HCT116 (cell line): ENCODE measurements at regions not wholly inside any gene's neighbourhood (a gene's known extent, or its start where the extent isn't known, plus 50 kb on each side); places are given as distances from the start of the nearest gene placed in this dataset.

ENCODE experiments used
- CTCF ChIP-seq, 3 experiments: fragments of 200-600 bp in 1 of 3; sonication (generic) in 1 of 3; IDR thresholded peaks in 2 of 3; conservative IDR thresholded peaks in 1 of 3; 2 replicates each; pipeline ENCODE4 v1.5.1; 2012 to 2017; ENCODE audit warnings: low read depth in 2 of 3, low read length in 2 of 3, antibody characterized with exemption in 1 of 3, borderline replicate concordance in 1 of 3, control low read depth in 1 of 3, mild to moderate bottlenecking in 1 of 3, mixed read lengths in 1 of 3, mixed run types in 1 of 3, moderate library complexity in 1 of 3; ENCODE audit not compliant: insufficient read depth in 1 of 3
- EGR1 ChIP-seq: IDR thresholded peaks from 2 replicates; pipeline ENCODE4 v1.6.1; 2012; ENCODE audit warnings: low read depth
- EZH2 ChIP-seq: fragments of 200-600 bp; sonication (generic); IDR thresholded peaks from 2 replicates; pipeline ENCODE4 v1.6.1; 2017; ENCODE audit warnings: antibody characterized with exemption, mixed run types
- EZH2phosphoT487 ChIP-seq: fragments of 200-600 bp; IDR thresholded peaks from 2 replicates; pipeline ENCODE4 v1.6.1; 2018; ENCODE audit warnings: antibody characterized with exemption, borderline replicate concordance
- JUND ChIP-seq: IDR thresholded peaks from 2 replicates; pipeline ENCODE4 v1.6.1; 2012
- POLR2A ChIP-seq: IDR thresholded peaks from 2 replicates; pipeline ENCODE4 v1.7.0; 2011; ENCODE audit warnings: borderline replicate concordance; ENCODE audit not compliant: insufficient read depth, insufficient read length; ENCODE audit errors: extremely low read depth
- POLR2AphosphoS5 ChIP-seq: IDR thresholded peaks from 2 replicates; pipeline ENCODE4 v1.6.1; 2011; ENCODE audit warnings: mild to moderate bottlenecking, low read depth, low read length, moderate library complexity
- RAD21 ChIP-seq: IDR thresholded peaks from 2 replicates; pipeline ENCODE4 v1.6.1; 2012; ENCODE audit warnings: low read depth, mild to moderate bottlenecking
- REST ChIP-seq: IDR thresholded peaks from 2 replicates; pipeline ENCODE4 v1.6.1; 2012; ENCODE audit warnings: low read depth
- SIN3A ChIP-seq: IDR thresholded peaks from 2 replicates; pipeline ENCODE4 v1.6.1; 2012; ENCODE audit warnings: low read depth
- TCF7L2 ChIP-seq: IDR thresholded peaks from 2 replicates; pipeline ENCODE4 v1.7.0; 2011; ENCODE audit warnings: borderline replicate concordance, inconsistent platforms; ENCODE audit not compliant: insufficient read depth, insufficient read length; ENCODE audit errors: extremely low read depth
- YY1 ChIP-seq: IDR thresholded peaks from 2 replicates; pipeline ENCODE4 v1.6.1; 2011; ENCODE audit warnings: low read length, low read depth, moderate library complexity, mild to moderate bottlenecking; ENCODE audit not compliant: insufficient replicate concordance; ENCODE audit errors: extremely low read depth
- ZFX ChIP-seq: fragments of 450-650 bp; IDR thresholded peaks from 2 replicates; pipeline ENCODE4 v1.6.1; 2017
- TF ChIP-seq, protein P1 (sequence below): IDR thresholded peaks from 2 replicates; pipeline ENCODE4 v1.6.1; 2012

DNA sequence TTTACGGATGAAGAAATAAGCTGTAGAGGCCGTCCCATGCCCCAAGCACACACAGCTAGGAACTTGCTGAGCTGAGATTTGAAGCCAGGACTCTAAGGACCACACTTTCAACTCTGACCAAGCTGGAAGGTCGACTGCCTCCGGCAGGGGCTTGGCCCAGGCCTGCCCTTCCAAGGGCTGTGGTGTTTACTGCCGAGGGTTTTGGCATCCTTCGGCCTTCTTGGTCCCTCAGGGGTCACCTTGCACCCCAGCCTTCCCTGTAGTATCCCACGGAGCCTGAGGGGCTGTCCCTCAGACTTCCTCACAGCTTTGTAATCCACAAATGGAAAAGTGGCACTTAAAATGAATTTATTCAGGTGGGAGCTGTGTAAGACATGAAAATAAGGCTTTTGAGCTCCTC lies 83.7 kb upstream of the SPRY4 start:
- no peak for TF ChIP-seq EZH2
- no peak for TF ChIP-seq POLR2AphosphoS5
- no peak for TF ChIP-seq JUND
- TF ChIP-seq CTCF (IDR thresholded peaks at IDR 0.05 in 2 of 3, conservative IDR thresholded peaks at IDR 0.05 in 1 of 3; ENCODE audit: borderline replicate concordance in 1 of 3, insufficient read depth in 1 of 3, low read depth in 2 of 3, low read length in 2 of 3), result no peak
- TF ChIP-seq RAD21, result no peak
- TF ChIP-seq ZFX, result no peak
- TF ChIP-seq REST, result no peak
- no peak for TF ChIP-seq EGR1
- TF ChIP-seq, protein P1, sequence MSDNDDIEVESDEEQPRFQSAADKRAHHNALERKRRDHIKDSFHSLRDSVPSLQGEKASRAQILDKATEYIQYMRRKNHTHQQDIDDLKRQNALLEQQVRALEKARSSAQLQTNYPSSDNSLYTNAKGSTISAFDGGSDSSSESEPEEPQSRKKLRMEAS, result no peak
- no peak for TF ChIP-seq SIN3A
- TF ChIP-seq POLR2A, result no peak
- TF ChIP-seq EZH2phosphoT487, result no peak
- TF ChIP-seq YY1, result no peak
- TF ChIP-seq TCF7L2, result no peak
